ENCODE measurements at regions not wholly inside any gene's neighbourhood (a gene's known extent, or its start where the extent isn't known, plus 50 kb on each side); places are given as distances from the start of the nearest gene placed in this dataset.

DNA sequence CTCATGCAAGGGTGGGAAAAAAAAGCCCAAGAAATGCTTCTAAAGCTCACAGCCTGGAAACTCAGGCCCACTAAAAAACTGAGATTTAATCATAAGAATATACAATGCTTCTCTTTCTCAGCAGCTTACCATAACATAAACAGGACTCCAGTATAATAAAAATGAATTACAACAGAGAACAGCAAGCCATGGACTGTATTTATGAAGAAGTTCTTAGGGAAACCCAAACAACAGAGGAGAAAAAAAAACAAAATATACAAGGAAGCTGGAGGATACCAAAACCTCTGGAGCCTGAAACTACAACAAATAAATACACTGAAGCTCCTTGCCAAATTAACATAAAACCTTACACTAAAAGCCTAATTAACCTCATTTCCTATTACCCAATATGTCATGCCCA is 187.8 kb downstream of the RDH14 start:
- H3K4me3 ChIP-seq (ENCODE audit: control insufficient read depth, low read depth, low read length), result no peak overlapping the region
- TF ChIP-seq, protein P1, sequence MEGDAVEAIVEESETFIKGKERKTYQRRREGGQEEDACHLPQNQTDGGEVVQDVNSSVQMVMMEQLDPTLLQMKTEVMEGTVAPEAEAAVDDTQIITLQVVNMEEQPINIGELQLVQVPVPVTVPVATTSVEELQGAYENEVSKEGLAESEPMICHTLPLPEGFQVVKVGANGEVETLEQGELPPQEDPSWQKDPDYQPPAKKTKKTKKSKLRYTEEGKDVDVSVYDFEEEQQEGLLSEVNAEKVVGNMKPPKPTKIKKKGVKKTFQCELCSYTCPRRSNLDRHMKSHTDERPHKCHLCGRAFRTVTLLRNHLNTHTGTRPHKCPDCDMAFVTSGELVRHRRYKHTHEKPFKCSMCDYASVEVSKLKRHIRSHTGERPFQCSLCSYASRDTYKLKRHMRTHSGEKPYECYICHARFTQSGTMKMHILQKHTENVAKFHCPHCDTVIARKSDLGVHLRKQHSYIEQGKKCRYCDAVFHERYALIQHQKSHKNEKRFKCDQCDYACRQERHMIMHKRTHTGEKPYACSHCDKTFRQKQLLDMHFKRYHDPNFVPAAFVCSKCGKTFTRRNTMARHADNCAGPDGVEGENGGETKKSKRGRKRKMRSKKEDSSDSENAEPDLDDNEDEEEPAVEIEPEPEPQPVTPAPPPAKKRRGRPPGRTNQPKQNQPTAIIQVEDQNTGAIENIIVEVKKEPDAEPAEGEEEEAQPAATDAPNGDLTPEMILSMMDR (conservative IDR thresholded peaks at IDR 0.05; ENCODE audit: control insufficient read depth, insufficient read depth, low read depth, low read length), result no peak
- DNase-seq (ENCODE audit: low read depth), result no peak

DNA sequence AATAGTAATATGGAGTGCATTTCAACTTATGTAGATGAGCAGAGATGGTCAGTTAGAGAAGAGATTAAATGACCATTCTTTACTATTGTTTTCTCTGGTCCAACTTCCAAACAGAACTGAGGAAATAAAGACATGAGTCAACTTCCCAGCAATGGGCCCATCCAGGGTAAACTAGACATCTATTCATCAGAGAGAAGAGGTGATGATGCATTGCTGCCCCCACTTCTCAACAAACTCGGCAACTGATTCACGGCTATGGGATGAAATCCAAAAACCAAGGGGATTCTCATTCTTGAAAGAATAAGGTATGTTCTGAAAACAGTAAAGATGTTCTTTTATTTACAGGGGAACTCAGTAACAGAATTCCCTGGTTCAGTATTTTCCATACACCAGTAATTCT is 190.7 kb downstream of the RDH14 start:
- no peak overlapping the region for H3K4me3 ChIP-seq (ENCODE audit: control insufficient read depth, low read depth, low read length)
- DNase-seq (ENCODE audit: low read depth), result peak; percentile 73
- TF ChIP-seq, protein P1 (conservative IDR thresholded peaks at IDR 0.05; ENCODE audit: control insufficient read depth, insufficient read depth, low read depth, low read length), result no peak

DNA sequence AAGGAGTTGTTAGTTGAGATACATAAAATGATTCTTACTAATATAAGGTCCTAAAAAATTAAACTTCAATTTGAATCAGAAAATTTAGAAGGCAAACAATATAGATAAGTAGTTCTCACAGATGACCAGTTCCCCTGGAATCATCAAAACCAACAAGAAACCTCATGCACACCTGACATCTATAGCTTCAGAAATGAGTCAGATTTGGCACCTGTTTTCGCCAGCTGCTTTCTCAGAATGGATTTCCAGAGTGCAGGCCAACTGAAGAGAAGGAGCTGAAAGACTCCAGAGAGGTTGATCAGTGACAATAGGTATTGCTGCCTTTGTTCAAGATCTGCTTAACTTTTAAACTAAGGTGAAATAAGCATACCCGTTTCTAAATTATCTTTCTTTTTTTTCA is 192.4 kb downstream of the RDH14 start:
- H3K4me3 ChIP-seq (ENCODE audit: control insufficient read depth, low read depth, low read length), result no peak overlapping the region
- TF ChIP-seq, protein P1 (conservative IDR thresholded peaks at IDR 0.05; ENCODE audit: control insufficient read depth, insufficient read depth, low read depth, low read length), result no peak
- DNase-seq (ENCODE audit: low read depth), result no peak

DNA sequence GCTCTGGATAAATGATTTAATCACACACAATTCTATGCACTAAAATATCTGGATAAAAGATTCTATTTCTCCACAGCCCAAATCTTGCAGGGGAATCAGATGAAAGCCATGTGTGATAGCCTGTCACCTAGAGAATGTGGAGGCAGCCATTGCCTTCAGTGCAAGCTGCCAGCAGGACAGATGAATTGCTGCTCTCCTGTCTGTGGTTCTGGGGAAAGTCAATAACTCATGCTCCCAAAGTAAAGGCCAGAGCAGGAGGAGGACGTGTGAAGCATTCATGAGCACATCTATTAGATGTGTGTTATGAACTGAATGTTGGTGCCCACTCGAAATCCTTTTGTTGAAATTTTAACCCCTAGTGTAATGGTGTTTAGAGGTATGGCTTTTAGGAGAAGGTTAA is 195.1 kb downstream of the RDH14 start:
- DNase-seq (ENCODE audit: low read depth), result no peak
- TF ChIP-seq, protein P1 (conservative IDR thresholded peaks at IDR 0.05; ENCODE audit: control insufficient read depth, insufficient read depth, low read depth, low read length), result no peak
- H3K4me3 ChIP-seq (ENCODE audit: control insufficient read depth, low read depth, low read length), result no peak overlapping the region

DNA sequence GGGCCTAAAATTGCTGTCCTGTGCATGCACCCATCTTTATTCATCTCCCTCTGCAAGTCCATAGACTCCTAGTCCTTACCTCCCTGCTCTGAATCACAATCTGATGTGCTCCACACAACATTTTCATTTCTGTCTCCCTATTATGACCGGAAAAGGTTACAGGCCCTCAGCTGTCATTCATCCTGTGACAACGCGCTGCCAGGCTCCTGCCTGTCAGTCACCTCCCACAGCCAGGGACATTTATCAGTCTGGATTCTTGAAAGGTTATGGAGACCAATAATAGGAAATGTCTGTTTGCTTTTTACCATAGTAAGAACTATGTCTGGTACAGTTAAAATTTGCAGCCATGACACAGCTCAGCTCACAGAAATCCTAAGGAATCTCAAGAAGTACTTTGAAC is 197.1 kb downstream of the RDH14 start:
- no peak overlapping the region for H3K4me3 ChIP-seq (ENCODE audit: control insufficient read depth, low read depth, low read length)
- DNase-seq (ENCODE audit: low read depth), result no peak
- TF ChIP-seq, protein P1 (conservative IDR thresholded peaks at IDR 0.05; ENCODE audit: control insufficient read depth, insufficient read depth, low read depth, low read length), result no peak

DNA sequence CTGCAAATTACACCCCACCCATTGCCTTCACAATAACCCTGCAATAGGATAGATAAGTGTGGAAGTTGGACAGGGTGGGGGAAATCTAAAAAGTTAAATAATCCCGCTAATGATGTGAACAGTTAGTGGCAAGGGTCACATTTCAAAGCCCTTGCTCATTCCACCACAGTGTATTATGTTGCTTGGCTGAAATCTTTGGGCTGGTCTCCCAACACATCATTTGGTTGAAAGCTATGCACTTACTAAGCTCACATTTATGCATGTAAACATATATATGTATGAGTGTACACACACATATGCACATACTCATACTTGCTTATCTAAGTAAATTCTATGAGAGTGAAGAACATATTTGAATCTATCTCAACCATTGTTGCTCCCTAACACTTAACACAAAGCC is 197.8 kb downstream of the RDH14 start:
- peak; percentile 85 for DNase-seq (ENCODE audit: low read depth)
- no peak overlapping the region for H3K4me3 ChIP-seq (ENCODE audit: control insufficient read depth, low read depth, low read length)
- TF ChIP-seq, protein P1 (conservative IDR thresholded peaks at IDR 0.05; ENCODE audit: control insufficient read depth, insufficient read depth, low read depth, low read length), result no peak

DNA sequence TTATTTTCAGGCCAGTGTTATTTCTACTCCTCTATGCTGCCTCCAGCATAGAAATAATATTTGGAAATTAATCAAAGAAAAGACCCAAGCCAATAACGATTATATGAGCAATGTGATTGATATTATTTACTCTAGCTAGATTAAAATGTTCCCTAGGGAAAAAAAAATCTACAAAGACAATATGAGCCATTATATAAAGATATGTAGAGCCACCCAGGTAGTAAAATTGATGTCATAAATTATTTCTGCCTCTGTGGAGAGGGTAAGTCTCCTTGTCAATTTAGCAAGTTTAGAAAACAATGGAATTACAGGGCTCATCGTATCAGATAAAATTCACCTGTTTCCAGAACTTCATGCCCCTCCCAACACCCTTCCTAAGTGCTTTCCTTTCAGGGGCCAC is 202.9 kb downstream of the RDH14 start:
- TF ChIP-seq, protein P1 (conservative IDR thresholded peaks at IDR 0.05; ENCODE audit: control insufficient read depth, insufficient read depth, low read depth, low read length), result no peak
- no peak for DNase-seq (ENCODE audit: low read depth)
- H3K4me3 ChIP-seq (ENCODE audit: control insufficient read depth, low read depth, low read length), result no peak overlapping the region

All from fibroblast of mammary gland (primary cell).